HFF-Myc (cell line): ENCODE measurements at regions not wholly inside any gene's neighbourhood (a gene's known extent, or its start where the extent isn't known, plus 50 kb on each side); places are given as distances from the start of the nearest gene placed in this dataset.
"Not testable (repeated sequence)": the region's sequence is repeated elsewhere in the genome, so short reads cannot be mapped to it uniquely, and the experiment has no call there.

Experiments used
- DNase-seq: peaks from one replicate; pipeline ENCODE4 v3.0.0-alpha.2; 2011; ENCODE audit warnings: low read depth; ENCODE audit errors: extremely low read depth
- H3K4me3 ChIP-seq: replicated peaks from 2 replicates; pipeline ENCODE4 v1.5.1; 2011; ENCODE audit warnings: low read depth, mild to moderate bottlenecking, control low read depth, low read length
- TF ChIP-seq, protein P1 (sequence below): IDR thresholded peaks from 2 replicates; pipeline ENCODE4 v1.5.1; 2012; ENCODE audit warnings: mild to moderate bottlenecking, low read depth, low read length, control low read depth; ENCODE audit errors: missing control alignments

DNA sequence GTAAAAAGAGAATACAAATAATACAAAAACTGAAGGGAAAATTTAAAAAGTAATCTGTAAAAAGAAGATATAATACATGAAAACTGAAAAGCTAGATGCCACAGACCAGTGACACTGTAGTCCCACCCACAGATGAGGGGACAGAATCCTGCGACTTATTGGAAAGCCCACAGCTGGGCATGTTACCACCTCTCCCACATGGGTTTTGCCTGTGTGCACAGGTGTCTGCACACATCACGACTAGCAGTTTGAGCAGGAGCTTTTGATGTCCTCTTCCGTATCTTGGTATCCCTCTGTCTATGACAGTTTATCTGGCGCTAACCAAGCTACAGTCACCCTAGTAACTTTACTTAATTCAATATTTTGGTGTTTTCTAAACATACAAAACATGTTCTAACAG lies 291.1 kb upstream of the EXOC2 start:
- TF ChIP-seq, protein P1, sequence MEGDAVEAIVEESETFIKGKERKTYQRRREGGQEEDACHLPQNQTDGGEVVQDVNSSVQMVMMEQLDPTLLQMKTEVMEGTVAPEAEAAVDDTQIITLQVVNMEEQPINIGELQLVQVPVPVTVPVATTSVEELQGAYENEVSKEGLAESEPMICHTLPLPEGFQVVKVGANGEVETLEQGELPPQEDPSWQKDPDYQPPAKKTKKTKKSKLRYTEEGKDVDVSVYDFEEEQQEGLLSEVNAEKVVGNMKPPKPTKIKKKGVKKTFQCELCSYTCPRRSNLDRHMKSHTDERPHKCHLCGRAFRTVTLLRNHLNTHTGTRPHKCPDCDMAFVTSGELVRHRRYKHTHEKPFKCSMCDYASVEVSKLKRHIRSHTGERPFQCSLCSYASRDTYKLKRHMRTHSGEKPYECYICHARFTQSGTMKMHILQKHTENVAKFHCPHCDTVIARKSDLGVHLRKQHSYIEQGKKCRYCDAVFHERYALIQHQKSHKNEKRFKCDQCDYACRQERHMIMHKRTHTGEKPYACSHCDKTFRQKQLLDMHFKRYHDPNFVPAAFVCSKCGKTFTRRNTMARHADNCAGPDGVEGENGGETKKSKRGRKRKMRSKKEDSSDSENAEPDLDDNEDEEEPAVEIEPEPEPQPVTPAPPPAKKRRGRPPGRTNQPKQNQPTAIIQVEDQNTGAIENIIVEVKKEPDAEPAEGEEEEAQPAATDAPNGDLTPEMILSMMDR: no peak
- no peak for DNase-seq
- no peak overlapping the region for H3K4me3 ChIP-seq

DNA sequence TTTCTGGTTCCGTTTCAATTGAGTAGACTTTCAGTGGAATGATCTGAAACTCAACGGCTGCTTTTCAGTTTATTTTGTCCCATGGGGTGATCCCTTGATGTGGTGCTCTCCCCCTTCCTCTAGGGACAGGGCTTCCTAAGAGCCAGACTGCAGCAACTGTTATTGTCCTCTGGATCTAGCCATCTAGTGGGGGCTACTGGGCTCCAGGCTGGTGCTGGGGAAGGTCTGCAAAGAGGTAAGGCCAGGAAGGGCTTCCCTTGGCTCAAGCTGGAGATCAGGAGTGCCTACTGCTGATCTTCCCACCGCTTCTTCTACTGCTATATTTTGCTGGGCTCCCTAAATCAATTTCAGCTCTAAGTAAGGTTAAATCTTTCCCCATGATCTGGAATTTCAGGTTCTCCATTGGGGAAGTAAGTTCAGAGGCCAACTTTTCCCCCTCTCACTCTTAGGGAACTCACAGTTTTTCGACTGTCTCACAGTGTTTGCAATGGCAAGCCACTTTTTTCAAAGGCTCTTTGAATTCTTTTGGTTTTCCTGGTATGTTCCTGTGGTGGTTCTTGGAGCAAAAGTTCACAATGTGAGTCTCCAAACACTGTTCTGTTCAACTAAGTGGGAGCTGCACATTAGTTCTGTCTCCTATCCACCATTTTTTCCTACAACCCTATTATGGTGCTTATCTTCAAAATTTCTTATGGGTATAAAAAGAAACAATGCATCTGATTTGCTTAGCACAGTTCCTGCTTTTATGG lies 286.2 kb upstream of the EXOC2 start:
- TF ChIP-seq, protein P1: no peak
- H3K4me3 ChIP-seq: no peak overlapping the region
- no peak for DNase-seq

DNA sequence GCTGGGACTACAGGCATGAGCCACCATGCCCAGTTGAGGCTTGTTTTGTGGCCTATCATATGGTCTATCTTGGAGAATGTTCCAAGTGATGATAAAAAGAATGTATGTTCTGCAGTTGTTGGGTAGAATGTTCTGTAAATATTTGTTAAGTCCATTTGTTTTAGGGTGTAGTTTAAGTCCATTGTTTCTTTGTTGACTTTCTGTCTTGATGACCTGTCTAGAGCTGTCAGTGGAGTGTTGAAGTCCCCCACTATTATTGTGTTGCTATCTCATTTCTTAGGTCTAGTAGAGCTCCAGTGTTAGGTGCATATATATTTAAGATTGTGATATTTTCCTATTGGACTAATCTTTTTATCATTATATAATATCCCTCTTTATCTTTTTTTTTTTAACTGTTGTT lies 284.3 kb upstream of the EXOC2 start:
- DNase-seq, H3K4me3 ChIP-seq: not testable (repeated sequence)

DNA sequence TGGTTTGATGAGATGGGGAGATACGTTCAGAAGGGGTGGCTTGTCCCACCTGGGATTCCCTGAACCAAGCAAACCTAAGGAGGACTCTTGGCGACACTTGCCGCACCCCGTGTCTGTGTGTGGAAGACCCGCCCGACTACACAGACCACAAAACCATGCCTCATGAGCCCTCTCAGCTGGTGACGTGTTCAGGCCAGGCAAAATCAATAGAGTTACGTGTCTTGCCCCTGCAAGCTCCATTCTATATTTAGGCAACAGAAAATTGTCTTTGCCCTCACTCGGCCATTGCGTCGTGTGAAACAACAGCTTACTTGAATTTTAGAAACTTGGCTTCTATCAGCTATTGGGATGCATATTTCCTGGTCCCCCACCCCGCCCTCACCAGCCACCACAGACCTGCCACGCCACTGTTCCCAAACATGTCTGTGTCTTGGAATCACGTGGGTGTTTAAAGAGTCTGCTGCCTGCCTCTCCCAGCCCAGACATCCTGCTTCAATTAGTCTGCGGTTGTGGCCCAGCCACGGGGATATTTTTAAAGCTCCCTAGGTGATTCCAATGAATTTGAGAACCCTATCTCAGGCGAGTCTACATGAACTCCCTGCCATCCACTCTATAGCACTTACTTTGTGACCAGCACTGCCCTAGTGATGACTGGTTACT lies 279.2 kb upstream of the EXOC2 start:
- TF ChIP-seq, protein P1: no peak
- DNase-seq: peak; percentile 66
- no peak overlapping the region for H3K4me3 ChIP-seq

DNA sequence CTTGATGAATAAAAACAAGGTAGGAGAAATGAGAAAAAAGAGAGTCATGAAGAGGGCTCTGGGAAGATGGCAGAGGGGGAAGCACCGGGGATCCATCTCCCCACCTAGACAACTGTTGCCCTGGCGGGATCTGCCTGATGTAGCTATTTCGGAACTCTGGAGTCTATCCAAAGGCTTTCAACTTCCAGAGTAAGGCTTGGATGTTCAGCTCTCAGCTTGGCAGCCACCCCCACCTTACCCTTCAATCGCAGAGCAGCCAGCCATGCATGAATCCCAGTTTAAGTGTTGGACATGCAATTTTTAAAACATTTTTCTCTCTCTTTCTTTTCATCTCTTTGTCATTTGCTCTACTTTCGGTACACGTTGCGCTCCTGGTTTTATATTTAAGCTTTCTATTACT lies 275.9 kb upstream of the EXOC2 start:
- no peak for DNase-seq
- TF ChIP-seq, protein P1: no peak
- H3K4me3 ChIP-seq: no peak overlapping the region

DNA sequence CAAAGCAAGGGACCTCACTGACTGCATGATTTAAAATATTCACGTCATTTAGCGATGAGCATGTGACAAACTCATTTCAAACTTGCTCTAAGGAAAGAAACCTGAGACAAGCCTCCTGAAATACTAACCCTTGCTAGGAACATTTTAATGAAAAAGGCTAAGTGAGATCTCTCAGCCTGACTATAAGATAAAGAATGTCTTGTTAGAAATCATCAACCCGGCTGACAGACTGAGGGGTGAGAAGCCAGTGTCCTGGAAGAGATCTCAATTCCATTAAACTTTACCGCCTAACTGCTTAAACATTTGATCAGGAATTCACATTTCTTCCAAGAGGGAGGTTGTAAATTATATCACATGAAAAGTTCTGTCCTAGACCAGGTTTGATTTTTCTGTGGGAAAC lies 274.8 kb upstream of the EXOC2 start:
- no peak overlapping the region for H3K4me3 ChIP-seq
- TF ChIP-seq, protein P1: no peak
- DNase-seq: no peak

DNA sequence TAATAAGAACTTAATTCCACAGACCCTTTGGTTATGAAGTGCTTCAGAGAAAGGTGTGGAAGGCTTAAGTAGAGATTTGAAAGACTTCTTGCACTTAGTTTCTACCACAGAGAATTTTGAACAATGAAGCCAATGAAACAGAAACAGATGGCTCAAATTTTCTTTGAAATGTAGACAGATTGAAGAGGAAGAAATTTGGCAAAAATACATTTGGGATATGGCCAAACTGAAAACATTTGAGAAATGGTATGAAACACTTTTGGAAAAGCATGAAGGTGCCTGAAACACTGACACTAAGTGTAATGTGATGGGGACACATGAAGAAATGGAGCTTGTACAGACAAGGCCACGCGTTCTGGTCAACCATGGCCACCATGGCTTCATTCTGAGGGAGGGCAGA lies 272.4 kb upstream of the EXOC2 start:
- H3K4me3 ChIP-seq: no peak overlapping the region
- TF ChIP-seq, protein P1: no peak
- no peak for DNase-seq
